GM12878 (cell line): ENCODE measurements at regions not wholly inside any gene's neighbourhood (a gene's known extent, or its start where the extent isn't known, plus 50 kb on each side); places are given as distances from the start of the nearest gene placed in this dataset.

Experiments used
- ATAC-seq: fragments of 200-7000 bp; cut with Tn5 transposase; 3 replicates; pipeline ENCODE4 v1.9.1; 2020; ENCODE audit warnings: mild to moderate bottlenecking, moderate library complexity
- BruUV-seq: library from RNA; stranded (reverse); fragments of 400-500 nt; replicated peaks from 2 replicates; lab custom pipeline; 2021; lab: Mats Ljungman, UMichigan
- CTCF ChIA-PET: fragments of 300-600 bp; sonication (Branson Sonifier 250); formaldehyde crosslinking; extraction: SDS; loops from one replicate; lab custom pipeline; 2021; ENCODE audit warnings: inconsistent platforms; lab: Yijun Ruan, JAX
- POLR2A ChIA-PET: fragments of 350-600 bp; formaldehyde crosslinking; extraction: SDS; loops from one replicate; lab custom pipeline; 2021; ENCODE audit warnings: inconsistent platforms; lab: Charles Lee
- RAD21 ChIA-PET: fragments of 300-600 bp; sonication (Branson Sonifier 250); formaldehyde crosslinking; loops from one replicate; lab custom pipeline; 2023; ENCODE audit warnings: antibody characterized with exemption; ENCODE audit not compliant: unreplicated experiment; lab: Charles Lee
- SMC1A ChIA-PET: fragments of 300-600 bp; sonication (Branson Sonifier 250); formaldehyde crosslinking; loops from one replicate; lab custom pipeline; 2023; ENCODE audit not compliant: unreplicated experiment, uncharacterized antibody; lab: Charles Lee
- DNase-seq: peaks from one replicate; pipeline ENCODE4 v3.0.0-alpha.2; 2011; ENCODE audit warnings: low read depth, low spot score
- FAIRE-seq: peaks from 3 replicates; lab custom pipeline; 2011; peaks lifted over from hg19 to GRCh38; lab: Jason Lieb, UNC
- H2AFZ ChIP-seq: 2 replicates; pipeline ENCODE4 v1.6.0; 2011; ENCODE audit warnings: low read depth, low read length, control low read depth; ENCODE audit not compliant: control insufficient read depth
- H3K27ac ChIP-seq: 2 replicates; pipeline ENCODE4 v1.5.1; 2011; ENCODE audit warnings: control low read depth; ENCODE audit not compliant: control insufficient read depth, insufficient read depth
- H3K27me3 ChIP-seq, 2 experiments: replicated peaks in 1 of 2; 2 replicates each; pipeline versions ENCODE4 v1.6.0 to v1.6.1; 2011; ENCODE audit warnings: low read length in 1 of 2; ENCODE audit not compliant: control insufficient read depth in 2 of 2, insufficient read depth in 2 of 2
- H3K36me3 ChIP-seq, 2 experiments: 2 replicates each; pipeline ENCODE4 v1.5.1; 2011; ENCODE audit warnings: low read length in 1 of 2; ENCODE audit not compliant: control insufficient read depth in 2 of 2, insufficient read depth in 2 of 2
- H3K4me1 ChIP-seq: 2 replicates; pipeline ENCODE4 v1.6.1; 2011; ENCODE audit warnings: mild to moderate bottlenecking, low read length, moderate library complexity, mixed read lengths; ENCODE audit not compliant: control insufficient read depth, insufficient read depth
- H3K4me2 ChIP-seq: 2 replicates; pipeline ENCODE4 v1.6.0; 2011; ENCODE audit warnings: control low read depth; ENCODE audit not compliant: control insufficient read depth, insufficient read depth
- H3K4me3 ChIP-seq: fragments of 200-600 bp; sonication (generic); 2 replicates; pipeline ENCODE4 v1.5.1; 2016
- H3K79me2 ChIP-seq: 2 replicates; pipeline ENCODE4 v1.6.0; 2011; ENCODE audit warnings: low read length; ENCODE audit not compliant: control insufficient read depth, insufficient read depth
- H3K9ac ChIP-seq: 2 replicates; pipeline ENCODE4 v1.8.0; 2011; ENCODE audit warnings: low read length, control low read depth, mixed read lengths; ENCODE audit not compliant: control insufficient read depth, insufficient read depth
- H3K9me3 ChIP-seq: replicated peaks from 3 replicates; pipeline ENCODE4 v1.5.1; 2011; ENCODE audit warnings: mild to moderate bottlenecking, low read length; ENCODE audit not compliant: control insufficient read depth, insufficient read depth
- H4K20me1 ChIP-seq: 2 replicates; pipeline ENCODE4 v1.6.0; 2011; ENCODE audit not compliant: control insufficient read depth, insufficient read depth
- FOS ChIP-seq: IDR thresholded peaks from 3 replicates; pipeline ENCODE4 v1.6.1; 2011; ENCODE audit warnings: borderline replicate concordance; ENCODE audit not compliant: insufficient read length; ENCODE audit errors: extremely low read depth
- FOXM1 ChIP-seq: IDR thresholded peaks from 2 replicates; pipeline ENCODE4 v1.6.1; 2012; ENCODE audit warnings: low read depth, mild to moderate bottlenecking, inconsistent platforms, low read length, moderate library complexity
- HDGF ChIP-seq: fragments of 450-650 bp; IDR thresholded peaks from 2 replicates; pipeline ENCODE4 v1.6.1; 2016; ENCODE audit warnings: antibody characterized with exemption
- KLF5 ChIP-seq: fragments of 450-650 bp; IDR thresholded peaks from 2 replicates; pipeline ENCODE4 v1.6.1; 2014; ENCODE audit warnings: mild to moderate bottlenecking; ENCODE audit not compliant: partially characterized antibody
- LARP7 ChIP-seq: fragments of 450-650 bp; IDR thresholded peaks from 2 replicates; pipeline ENCODE4 v1.6.1; 2017; ENCODE audit warnings: mild to moderate bottlenecking
- SIN3A ChIP-seq: IDR thresholded peaks from 2 replicates; pipeline ENCODE4 v1.6.1; 2012; ENCODE audit warnings: low read depth, low read length, improper control_type of control experiment
- WGBS: methylation state at CpG from one replicate; pipeline ENCODE4 v1.1.6; 2016; ENCODE audit warnings: low lambda C conversion rate; ENCODE audit not compliant: insufficient replicate concordance, insufficient coverage; ENCODE audit errors: missing lambda C conversion rate; 5-methylcytosine and 5-hydroxymethylcytosine counted together
- in situ Hi-C: fragments of 300-500 bp; cut with MboI; formaldehyde crosslinking; loops from 9 replicates; pipeline ENCODE4 v1.14.3; 2018; ENCODE audit warnings: mixed read lengths
- intact Hi-C: fragments of 100-400 bp; cut with micrococcal nuclease; formaldehyde crosslinking; loops from one replicate; pipeline ENCODE4 v1.14.2; 2022; ENCODE audit not compliant: unreplicated experiment
- TF ChIP-seq, protein P1 (sequence below): IDR thresholded peaks from 2 replicates; pipeline ENCODE4 v1.6.1; 2011; ENCODE audit warnings: mild to moderate bottlenecking, low read depth, low read length, moderate library complexity; ENCODE audit not compliant: insufficient replicate concordance
- TF ChIP-seq, protein P2 (sequence below): IDR thresholded peaks from 2 replicates; pipeline ENCODE4 v1.6.1; 2011; ENCODE audit warnings: low read depth, mild to moderate bottlenecking, low read length, moderate library complexity, borderline replicate concordance; ENCODE audit errors: extremely low read depth
- TF ChIP-seq, protein P3 (sequence below): fragments of 450-650 bp; IDR thresholded peaks from 2 replicates; pipeline ENCODE4 v1.6.1; 2017; ENCODE audit warnings: mild to moderate bottlenecking, moderate library complexity
- TF ChIP-seq, protein P4 (sequence below): fragments of 450-650 bp; IDR thresholded peaks from 2 replicates; pipeline ENCODE4 v1.6.1; 2017; ENCODE audit warnings: borderline replicate concordance
- TF ChIP-seq, protein P5 (sequence below): IDR thresholded peaks from 2 replicates; pipeline ENCODE4 v1.6.1; 2012; ENCODE audit warnings: low read depth, low read length, improper control_type of control experiment
- TF ChIP-seq, protein P6 (sequence below): fragments of 450-650 bp; IDR thresholded peaks from 2 replicates; pipeline ENCODE4 v1.6.1; 2016; ENCODE audit warnings: mild to moderate bottlenecking, moderate library complexity, borderline replicate concordance

DNA sequence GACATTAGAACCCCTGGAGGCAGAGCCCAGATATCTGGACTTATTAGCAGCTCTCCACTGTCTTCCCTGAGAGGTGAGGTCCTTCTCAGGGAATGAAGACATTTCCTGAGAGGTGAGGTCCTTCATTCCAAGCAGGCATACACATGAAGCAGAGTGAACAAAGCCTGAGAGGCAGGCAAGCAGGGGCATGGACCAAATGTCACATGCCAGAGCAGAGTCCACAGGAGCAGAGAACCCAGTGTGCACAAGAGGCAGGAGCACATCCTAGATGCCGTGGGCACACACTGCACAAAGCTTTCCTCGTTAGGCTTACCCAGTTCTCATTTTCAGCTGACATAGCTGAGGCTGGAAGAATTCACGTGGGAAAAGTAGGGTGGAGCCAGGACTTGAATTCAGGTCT is 759.9 kb upstream of the HS6ST1 start:
- ATAC-seq (no peak), FAIRE-seq (no peak), DNase-seq (no peak)
- WGBS = 7% methylated on average over 3 of the region's 3 CpGs
- Histone ChIP-seq H3K4me2 (no peak overlapping the region), H3K4me3 (no peak overlapping the region), H4K20me1 (no peaks in the 10 kb centered on the region), H3K36me3 (no peaks in the 10 kb centered on the region), H2AFZ (no peak overlapping the region), H3K27me3 (no peaks in the 10 kb centered on the region; a peak in 2 of 4 replicates), H3K79me2 (no peaks in the 10 kb centered on the region), H3K9me3 (no peaks in the 10 kb centered on the region), H3K27ac (no peak overlapping the region), H3K9ac (no peak overlapping the region), H3K4me1 (no peaks in the 10 kb centered on the region)
- intact Hi-C loops = loop anchor here (10.0 kb wide), 1 partner anchor 316 kb away; no protein-coding TSS in a partner anchor
- CTCF ChIA-PET = no interaction called here
- POLR2A ChIA-PET = no interaction called here
- RAD21 ChIA-PET = no interaction called here
- in situ Hi-C loops = no loop called here
- no TSS peak for BruUV-seq
- SMC1A ChIA-PET = no interaction called here
- TF ChIP-seq FOS (no peak), SIN3A (no peak), HDGF (no peak), LARP7 (no peak), FOXM1 (no peak), KLF5 (no peak)
- TF ChIP-seq, protein P1, sequence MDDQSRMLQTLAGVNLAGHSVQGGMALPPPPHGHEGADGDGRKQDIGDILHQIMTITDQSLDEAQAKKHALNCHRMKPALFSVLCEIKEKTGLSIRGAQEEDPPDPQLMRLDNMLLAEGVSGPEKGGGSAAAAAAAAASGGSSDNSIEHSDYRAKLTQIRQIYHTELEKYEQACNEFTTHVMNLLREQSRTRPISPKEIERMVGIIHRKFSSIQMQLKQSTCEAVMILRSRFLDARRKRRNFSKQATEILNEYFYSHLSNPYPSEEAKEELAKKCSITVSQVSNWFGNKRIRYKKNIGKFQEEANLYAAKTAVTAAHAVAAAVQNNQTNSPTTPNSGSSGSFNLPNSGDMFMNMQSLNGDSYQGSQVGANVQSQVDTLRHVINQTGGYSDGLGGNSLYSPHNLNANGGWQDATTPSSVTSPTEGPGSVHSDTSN = no peak
- TF ChIP-seq, protein P2, sequence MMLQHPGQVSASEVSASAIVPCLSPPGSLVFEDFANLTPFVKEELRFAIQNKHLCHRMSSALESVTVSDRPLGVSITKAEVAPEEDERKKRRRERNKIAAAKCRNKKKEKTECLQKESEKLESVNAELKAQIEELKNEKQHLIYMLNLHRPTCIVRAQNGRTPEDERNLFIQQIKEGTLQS = no peak
- TF ChIP-seq, protein P3, sequence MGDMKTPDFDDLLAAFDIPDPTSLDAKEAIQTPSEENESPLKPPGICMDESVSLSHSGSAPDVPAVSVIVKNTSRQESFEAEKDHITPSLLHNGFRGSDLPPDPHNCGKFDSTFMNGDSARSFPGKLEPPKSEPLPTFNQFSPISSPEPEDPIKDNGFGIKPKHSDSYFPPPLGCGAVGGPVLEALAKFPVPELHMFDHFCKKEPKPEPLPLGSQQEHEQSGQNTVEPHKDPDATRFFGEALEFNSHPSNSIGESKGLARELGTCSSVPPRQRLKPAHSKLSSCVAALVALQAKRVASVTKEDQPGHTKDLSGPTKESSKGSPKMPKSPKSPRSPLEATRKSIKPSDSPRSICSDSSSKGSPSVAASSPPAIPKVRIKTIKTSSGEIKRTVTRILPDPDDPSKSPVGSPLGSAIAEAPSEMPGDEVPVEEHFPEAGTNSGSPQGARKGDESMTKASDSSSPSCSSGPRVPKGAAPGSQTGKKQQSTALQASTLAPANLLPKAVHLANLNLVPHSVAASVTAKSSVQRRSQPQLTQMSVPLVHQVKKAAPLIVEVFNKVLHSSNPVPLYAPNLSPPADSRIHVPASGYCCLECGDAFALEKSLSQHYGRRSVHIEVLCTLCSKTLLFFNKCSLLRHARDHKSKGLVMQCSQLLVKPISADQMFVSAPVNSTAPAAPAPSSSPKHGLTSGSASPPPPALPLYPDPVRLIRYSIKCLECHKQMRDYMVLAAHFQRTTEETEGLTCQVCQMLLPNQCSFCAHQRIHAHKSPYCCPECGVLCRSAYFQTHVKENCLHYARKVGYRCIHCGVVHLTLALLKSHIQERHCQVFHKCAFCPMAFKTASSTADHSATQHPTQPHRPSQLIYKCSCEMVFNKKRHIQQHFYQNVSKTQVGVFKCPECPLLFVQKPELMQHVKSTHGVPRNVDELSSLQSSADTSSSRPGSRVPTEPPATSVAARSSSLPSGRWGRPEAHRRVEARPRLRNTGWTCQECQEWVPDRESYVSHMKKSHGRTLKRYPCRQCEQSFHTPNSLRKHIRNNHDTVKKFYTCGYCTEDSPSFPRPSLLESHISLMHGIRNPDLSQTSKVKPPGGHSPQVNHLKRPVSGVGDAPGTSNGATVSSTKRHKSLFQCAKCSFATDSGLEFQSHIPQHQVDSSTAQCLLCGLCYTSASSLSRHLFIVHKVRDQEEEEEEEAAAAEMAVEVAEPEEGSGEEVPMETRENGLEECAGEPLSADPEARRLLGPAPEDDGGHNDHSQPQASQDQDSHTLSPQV = no peak
- TF ChIP-seq, protein P4, sequence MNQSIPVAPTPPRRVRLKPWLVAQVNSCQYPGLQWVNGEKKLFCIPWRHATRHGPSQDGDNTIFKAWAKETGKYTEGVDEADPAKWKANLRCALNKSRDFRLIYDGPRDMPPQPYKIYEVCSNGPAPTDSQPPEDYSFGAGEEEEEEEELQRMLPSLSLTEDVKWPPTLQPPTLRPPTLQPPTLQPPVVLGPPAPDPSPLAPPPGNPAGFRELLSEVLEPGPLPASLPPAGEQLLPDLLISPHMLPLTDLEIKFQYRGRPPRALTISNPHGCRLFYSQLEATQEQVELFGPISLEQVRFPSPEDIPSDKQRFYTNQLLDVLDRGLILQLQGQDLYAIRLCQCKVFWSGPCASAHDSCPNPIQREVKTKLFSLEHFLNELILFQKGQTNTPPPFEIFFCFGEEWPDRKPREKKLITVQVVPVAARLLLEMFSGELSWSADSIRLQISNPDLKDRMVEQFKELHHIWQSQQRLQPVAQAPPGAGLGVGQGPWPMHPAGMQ = no peak
- TF ChIP-seq, protein P5, sequence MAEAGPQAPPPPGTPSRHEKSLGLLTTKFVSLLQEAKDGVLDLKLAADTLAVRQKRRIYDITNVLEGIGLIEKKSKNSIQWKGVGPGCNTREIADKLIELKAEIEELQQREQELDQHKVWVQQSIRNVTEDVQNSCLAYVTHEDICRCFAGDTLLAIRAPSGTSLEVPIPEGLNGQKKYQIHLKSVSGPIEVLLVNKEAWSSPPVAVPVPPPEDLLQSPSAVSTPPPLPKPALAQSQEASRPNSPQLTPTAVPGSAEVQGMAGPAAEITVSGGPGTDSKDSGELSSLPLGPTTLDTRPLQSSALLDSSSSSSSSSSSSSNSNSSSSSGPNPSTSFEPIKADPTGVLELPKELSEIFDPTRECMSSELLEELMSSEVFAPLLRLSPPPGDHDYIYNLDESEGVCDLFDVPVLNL = no peak
- TF ChIP-seq, protein P6, sequence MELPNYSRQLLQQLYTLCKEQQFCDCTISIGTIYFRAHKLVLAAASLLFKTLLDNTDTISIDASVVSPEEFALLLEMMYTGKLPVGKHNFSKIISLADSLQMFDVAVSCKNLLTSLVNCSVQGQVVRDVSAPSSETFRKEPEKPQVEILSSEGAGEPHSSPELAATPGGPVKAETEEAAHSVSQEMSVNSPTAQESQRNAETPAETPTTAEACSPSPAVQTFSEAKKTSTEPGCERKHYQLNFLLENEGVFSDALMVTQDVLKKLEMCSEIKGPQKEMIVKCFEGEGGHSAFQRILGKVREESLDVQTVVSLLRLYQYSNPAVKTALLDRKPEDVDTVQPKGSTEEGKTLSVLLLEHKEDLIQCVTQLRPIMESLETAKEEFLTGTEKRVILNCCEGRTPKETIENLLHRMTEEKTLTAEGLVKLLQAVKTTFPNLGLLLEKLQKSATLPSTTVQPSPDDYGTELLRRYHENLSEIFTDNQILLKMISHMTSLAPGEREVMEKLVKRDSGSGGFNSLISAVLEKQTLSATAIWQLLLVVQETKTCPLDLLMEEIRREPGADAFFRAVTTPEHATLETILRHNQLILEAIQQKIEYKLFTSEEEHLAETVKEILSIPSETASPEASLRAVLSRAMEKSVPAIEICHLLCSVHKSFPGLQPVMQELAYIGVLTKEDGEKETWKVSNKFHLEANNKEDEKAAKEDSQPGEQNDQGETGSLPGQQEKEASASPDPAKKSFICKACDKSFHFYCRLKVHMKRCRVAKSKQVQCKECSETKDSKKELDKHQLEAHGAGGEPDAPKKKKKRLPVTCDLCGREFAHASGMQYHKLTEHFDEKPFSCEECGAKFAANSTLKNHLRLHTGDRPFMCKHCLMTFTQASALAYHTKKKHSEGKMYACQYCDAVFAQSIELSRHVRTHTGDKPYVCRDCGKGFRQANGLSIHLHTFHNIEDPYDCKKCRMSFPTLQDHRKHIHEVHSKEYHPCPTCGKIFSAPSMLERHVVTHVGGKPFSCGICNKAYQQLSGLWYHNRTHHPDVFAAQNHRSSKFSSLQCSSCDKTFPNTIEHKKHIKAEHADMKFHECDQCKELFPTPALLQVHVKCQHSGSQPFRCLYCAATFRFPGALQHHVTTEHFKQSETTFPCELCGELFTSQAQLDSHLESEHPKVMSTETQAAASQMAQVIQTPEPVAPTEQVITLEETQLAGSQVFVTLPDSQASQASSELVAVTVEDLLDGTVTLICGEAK = no peak
